Stomach smooth muscle (tissue), 2 donors: ENCODE measurements at regions not wholly inside any gene's neighbourhood (a gene's known extent, or its start where the extent isn't known, plus 50 kb on each side); places are given as distances from the start of the nearest gene placed in this dataset.
A peak's percentile ranks its signal among the peaks of the same experiment; 100 is the strongest.

Experiments used
- H3K27ac ChIP-seq: one replicate; pipeline ENCODE4 v1.7.0; 2013; ENCODE audit warnings: mild to moderate bottlenecking, low read length, inconsistent platforms
- H3K27me3 ChIP-seq, 2 donors: one replicate each; pipeline ENCODE4 v1.7.0; 2013; ENCODE audit warnings: low read length in 2 of 2; ENCODE audit not compliant: insufficient read depth in 2 of 2, control insufficient read depth in 1 of 2
- H3K36me3 ChIP-seq, 2 donors: one replicate each; pipeline ENCODE4 v1.7.0; 2013; ENCODE audit warnings: low read length in 2 of 2; ENCODE audit not compliant: control insufficient read depth in 2 of 2, insufficient read depth in 2 of 2
- H3K4me1 ChIP-seq: one replicate; pipeline ENCODE4 v1.7.0; 2013; ENCODE audit warnings: low read length; ENCODE audit not compliant: control insufficient read depth, insufficient read depth
- H3K4me3 ChIP-seq, 2 donors: one replicate each; pipeline ENCODE4 v1.7.0; 2013; ENCODE audit warnings: low read length in 2 of 2
- H3K9ac ChIP-seq, 2 donors: one replicate each; pipeline ENCODE4 v1.7.0; 2013; ENCODE audit warnings: low read length in 2 of 2, mild to moderate bottlenecking in 1 of 2
- H3K9me3 ChIP-seq, 2 donors: one replicate each; pipeline ENCODE4 v1.7.0; 2013; ENCODE audit warnings: low read length in 2 of 2; ENCODE audit not compliant: control insufficient read depth in 2 of 2
- donor health status: healthy.
- donor health status: Pancreatic carcinoma.

DNA sequence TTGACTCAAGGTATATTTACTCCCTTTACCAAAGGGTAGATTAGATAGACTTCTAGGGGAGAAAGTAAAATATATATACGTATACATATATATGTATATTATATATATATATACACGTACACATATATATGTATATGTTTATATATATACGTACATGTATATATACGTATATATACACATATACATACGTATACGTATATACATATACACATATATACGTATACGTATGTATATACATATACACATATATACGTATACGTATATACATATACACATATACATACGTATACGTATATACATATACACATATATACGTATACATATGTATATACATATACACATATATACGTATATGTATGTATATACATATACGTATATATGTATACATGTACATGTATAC, 430.5 kb upstream of the ANO3 start:
- H3K9me3 ChIP-seq, result no peaks in the 10 kb centered on the region
- no peaks in the 10 kb centered on the region for H3K36me3 ChIP-seq
- no peak overlapping the region for H3K9ac ChIP-seq
- no peak overlapping the region for H3K4me3 ChIP-seq
- no peaks in the 10 kb centered on the region for H3K27me3 ChIP-seq
- H3K4me1 ChIP-seq, result no peaks in the 10 kb centered on the region
- no peak overlapping the region for H3K27ac ChIP-seq

DNA sequence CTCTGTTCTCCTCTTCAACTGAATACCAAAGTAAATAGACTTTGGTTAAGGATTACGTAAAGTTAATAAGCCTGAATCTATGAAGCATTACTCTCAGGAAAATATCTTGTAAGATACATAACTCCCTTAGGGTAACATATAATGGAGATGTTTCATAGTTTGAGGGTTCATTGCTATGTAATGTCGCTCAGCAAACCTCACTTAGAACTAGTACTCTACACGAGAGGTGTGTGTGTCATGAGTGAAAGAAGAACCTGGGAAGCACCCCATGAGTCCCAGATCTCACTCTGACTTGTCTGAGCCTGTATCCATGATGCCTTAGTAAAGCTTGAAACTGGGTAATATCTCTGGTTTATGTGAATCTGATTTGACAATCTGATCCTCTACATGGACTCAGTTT, 429.5 kb upstream of the ANO3 start:
- H3K9me3 ChIP-seq, result no peaks in the 10 kb centered on the region
- no peaks in the 10 kb centered on the region for H3K4me1 ChIP-seq
- no peaks in the 10 kb centered on the region for H3K27me3 ChIP-seq
- H3K27ac ChIP-seq, result no peak overlapping the region
- no peak overlapping the region for H3K4me3 ChIP-seq
- H3K9ac ChIP-seq, result no peak overlapping the region
- no peaks in the 10 kb centered on the region for H3K36me3 ChIP-seq

DNA sequence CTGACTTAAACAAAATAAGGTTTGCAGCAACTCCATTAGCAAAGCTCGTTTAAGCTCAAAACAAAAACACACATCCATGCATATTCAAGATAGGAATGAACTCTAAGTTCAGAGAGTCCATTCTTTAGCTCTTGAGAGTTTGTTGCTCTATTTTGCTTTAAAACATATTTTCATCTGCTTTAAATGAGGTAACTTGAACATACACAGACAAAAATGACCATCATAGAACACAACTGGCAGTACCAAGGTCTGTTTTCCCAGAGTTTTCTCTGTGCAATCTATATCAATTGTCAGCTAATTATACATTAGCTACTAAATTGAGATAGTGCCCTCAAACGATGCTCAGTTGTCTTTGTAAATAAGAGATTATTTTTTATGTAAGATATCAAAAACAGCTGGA, 423.2 kb upstream of the ANO3 start:
- no peak overlapping the region for H3K4me3 ChIP-seq
- no peaks in the 10 kb centered on the region for H3K36me3 ChIP-seq
- no peaks in the 10 kb centered on the region for H3K27me3 ChIP-seq
- no peaks in the 10 kb centered on the region for H3K4me1 ChIP-seq
- no peak overlapping the region for H3K9ac ChIP-seq
- H3K9me3 ChIP-seq, result no peaks in the 10 kb centered on the region
- H3K27ac ChIP-seq, result no peak overlapping the region

DNA sequence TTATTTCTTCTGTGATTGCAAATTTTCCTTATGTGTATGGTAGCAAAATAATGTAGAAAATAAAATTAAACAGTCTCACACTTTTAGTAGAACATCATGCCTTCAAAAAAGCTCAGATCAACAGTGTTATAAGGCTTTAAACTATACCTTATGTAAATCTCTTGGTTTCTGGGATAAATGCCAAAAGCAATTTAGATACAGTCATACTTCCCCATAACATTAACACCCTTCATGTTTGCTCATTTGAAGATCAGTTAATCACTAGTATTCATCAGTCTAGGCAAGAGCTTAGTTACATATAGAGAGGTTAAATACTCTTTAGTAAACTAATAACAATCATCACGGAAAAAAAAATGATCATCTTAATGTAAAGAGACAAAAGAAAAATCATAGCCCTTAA, 421.8 kb upstream of the ANO3 start:
- no peaks in the 10 kb centered on the region for H3K9me3 ChIP-seq
- no peak overlapping the region for H3K9ac ChIP-seq
- no peaks in the 10 kb centered on the region for H3K4me1 ChIP-seq
- H3K27me3 ChIP-seq, result no peaks in the 10 kb centered on the region
- H3K36me3 ChIP-seq, result no peaks in the 10 kb centered on the region
- no peak overlapping the region for H3K4me3 ChIP-seq
- no peak overlapping the region for H3K27ac ChIP-seq

DNA sequence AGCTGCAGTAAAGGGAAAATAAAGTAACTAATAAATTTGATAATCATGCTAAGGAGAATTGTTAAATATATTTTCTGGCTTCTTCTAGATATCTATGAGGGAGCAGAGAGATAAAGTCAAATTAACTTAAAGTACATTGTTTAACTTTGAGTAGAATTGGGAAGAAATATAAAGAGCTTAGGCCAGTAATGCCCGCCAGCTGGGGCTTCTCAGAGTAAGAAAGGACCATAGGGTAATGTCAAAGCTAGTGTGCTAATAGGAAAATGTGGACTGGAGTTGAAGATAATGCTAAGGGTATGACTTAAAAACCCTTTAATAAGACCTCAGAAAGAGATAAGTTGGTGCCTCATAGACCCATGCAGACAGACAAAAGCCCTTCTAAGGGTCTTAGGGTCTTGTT, 411.6 kb upstream of the ANO3 start:
- Histone ChIP-seq H3K9ac (no peak overlapping the region), H3K4me3 (no peak overlapping the region)

DNA sequence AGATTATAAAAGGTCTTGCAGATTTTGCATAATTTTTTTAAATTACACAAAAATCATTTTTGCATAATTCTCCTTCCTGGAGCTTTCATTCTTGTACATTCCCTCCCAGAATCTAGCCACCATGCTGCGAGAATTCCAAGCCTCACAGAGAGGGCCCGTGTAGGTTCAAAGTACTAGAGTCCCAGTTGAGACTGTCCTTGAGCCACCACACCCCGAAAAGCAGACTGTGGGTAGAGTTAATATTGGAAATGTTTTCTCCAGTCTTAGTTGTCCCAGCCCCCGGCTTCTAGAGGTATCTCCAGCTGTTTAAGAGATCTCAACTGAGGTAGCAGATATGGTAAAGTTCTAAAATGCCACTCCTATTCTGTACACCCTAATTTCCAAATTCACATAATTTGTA, 407.3 kb upstream of the ANO3 start:
- Histone ChIP-seq H3K36me3 (no peaks in the 10 kb centered on the region), H3K27me3 (no peaks in the 10 kb centered on the region), H3K4me1 (no peaks in the 10 kb centered on the region), H3K9me3 (no peaks in the 10 kb centered on the region), H3K27ac (no peak overlapping the region), H3K9ac (no peak overlapping the region), H3K4me3 (no peak overlapping the region)

More for the DNA sequence above, 411.6 kb upstream of the ANO3 start:
- Histone ChIP-seq H3K9me3 (no peaks in the 10 kb centered on the region), H3K27me3 (no peaks in the 10 kb centered on the region), H3K27ac (no peak overlapping the region), H3K36me3 (no peaks in the 10 kb centered on the region), H3K4me1 (no peaks in the 10 kb centered on the region)

DNA sequence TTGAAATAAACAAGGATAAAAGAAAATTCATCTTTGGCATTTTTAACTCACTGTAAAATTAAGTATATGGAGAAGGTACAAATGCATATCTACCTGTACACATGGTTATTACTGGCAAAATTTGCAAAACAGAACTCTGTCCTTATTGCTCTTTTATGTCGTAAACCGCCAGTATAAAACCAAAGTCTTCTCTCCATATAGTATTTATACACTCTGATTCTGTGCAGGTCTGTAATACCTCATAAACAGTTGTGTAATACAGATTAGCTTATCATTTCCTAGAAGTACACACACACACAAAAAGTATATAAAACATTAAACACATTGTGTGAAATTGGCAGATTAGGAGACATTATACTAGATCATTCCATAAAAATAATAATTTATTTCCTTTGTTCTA, 406.6 kb upstream of the ANO3 start:
- H3K27ac ChIP-seq, result no peak overlapping the region

DNA sequence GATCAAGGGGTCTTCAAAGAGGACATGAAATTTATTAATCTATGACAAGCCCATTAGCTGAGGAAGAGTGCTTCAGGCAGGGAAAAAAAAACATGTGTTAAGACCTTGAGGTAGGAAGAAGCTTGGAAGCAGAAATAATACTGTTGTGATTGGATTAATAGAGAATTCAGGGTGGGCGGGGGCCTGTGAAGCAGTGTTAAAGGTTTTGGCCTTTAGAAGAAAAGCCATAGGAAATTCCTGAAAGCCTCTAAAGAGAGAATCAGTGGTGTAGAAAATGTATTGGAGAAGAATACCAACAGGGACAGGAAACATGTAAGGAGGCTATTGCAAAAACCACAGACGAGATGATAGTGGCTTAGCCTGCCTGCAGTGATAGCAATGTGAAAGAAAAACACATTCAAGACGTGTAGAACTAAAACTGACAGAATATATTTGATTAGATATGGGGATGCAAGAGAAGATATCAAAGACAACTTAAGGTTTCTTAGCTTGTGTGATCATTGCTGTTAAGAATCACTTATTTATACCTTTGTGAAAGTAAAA, 404.4 kb upstream of the ANO3 start:
- no peaks in the 10 kb centered on the region for H3K9me3 ChIP-seq
- no peaks in the 10 kb centered on the region for H3K36me3 ChIP-seq
- H3K9ac ChIP-seq, result no peak overlapping the region
- H3K4me3 ChIP-seq, result peak overlapping the region in 1 of 2 donors; percentile 7
- H3K27ac ChIP-seq, result no peak overlapping the region
- H3K4me1 ChIP-seq, result no peaks in the 10 kb centered on the region
- H3K27me3 ChIP-seq, result no peaks in the 10 kb centered on the region

More for the DNA sequence above, 406.6 kb upstream of the ANO3 start:
- Histone ChIP-seq H3K36me3 (no peaks in the 10 kb centered on the region), H3K4me3 (no peak overlapping the region), H3K9me3 (no peaks in the 10 kb centered on the region), H3K27me3 (no peaks in the 10 kb centered on the region), H3K4me1 (no peaks in the 10 kb centered on the region), H3K9ac (no peak overlapping the region)

DNA sequence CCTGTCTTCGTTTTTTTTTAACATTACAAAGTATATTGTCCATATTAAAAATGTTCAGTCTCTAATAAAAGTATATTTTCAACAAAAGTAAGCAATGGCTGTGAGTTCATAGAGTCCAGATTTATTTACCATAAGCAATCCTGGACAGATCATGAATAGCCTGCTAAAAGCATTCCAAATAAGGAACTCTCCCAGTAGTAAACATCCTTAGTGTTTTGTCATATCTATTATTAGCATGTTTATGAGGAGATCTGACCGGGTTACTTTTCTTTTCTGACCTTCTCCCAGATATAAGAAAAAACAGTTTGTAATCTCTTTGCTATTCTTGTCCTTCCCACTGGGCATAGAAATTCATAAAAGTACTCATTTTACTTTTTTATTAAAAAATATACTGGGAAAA, 403.9 kb upstream of the ANO3 start:
- no peak overlapping the region for H3K27ac ChIP-seq
- no peak overlapping the region for H3K4me3 ChIP-seq
- H3K9ac ChIP-seq, result no peak overlapping the region
- no peaks in the 10 kb centered on the region for H3K4me1 ChIP-seq
- no peaks in the 10 kb centered on the region for H3K36me3 ChIP-seq
- H3K27me3 ChIP-seq, result no peaks in the 10 kb centered on the region
- H3K9me3 ChIP-seq, result no peaks in the 10 kb centered on the region

DNA sequence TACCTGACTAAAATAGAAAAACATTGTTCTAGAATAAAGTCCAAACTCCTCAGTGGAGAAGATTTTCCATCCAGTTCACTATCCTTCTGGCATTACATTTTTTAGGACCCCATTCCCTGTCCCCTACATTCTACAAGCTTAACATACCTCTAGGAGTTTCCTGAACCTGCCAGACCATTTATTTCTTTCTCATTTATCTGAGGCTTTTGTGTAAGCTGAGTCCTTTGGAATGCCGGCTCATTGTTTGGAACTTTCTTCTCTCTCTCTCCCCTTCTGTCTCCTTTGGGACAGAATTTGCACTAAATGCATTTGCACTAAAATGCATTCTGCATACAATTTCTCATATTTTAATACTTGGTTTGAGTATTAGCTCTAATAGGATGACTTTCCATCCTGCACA, 393.0 kb upstream of the ANO3 start:
- Histone ChIP-seq H3K9ac (no peak overlapping the region), H3K4me3 (no peak overlapping the region), H3K36me3 (no peaks in the 10 kb centered on the region), H3K9me3 (peaks cover 0 to 5% of the 10 kb centered on the region in 2 donors), H3K27me3 (no peaks in the 10 kb centered on the region), H3K4me1 (no peaks in the 10 kb centered on the region), H3K27ac (no peak overlapping the region)

DNA sequence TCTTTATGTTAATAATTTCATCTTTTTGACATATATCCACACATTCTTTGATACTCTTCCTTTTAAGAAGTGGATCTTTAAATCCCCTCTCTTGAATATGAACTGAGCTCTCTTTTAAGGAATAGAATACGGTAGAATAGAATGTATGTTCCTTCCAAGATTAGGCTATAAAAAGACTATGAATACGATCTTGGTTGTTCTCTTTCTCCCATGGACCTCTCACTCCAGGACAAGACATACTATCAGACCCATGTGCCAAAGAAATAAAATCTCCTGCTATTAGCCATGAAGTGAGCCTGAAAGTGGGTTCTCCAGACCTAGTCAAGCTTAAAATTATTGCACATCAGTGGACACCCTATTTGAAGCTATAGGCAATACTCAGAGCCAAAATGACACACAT, 392.2 kb upstream of the ANO3 start:
- H3K4me3 ChIP-seq, result no peak overlapping the region
- no peak overlapping the region for H3K9ac ChIP-seq
- H3K27ac ChIP-seq, result no peak overlapping the region
- peaks cover 0 to 5% of the 10 kb centered on the region in 2 donors for H3K9me3 ChIP-seq
- H3K36me3 ChIP-seq, result no peaks in the 10 kb centered on the region
- no peaks in the 10 kb centered on the region for H3K27me3 ChIP-seq
- no peaks in the 10 kb centered on the region for H3K4me1 ChIP-seq
